GM21381 (cell line): ENCODE measurements at regions not wholly inside any gene's neighbourhood (a gene's known extent, or its start where the extent isn't known, plus 50 kb on each side); places are given as distances from the start of the nearest gene placed in this dataset.

Experiments
- ATAC-seq: cut with Tn5 transposase; IDR thresholded peaks from one replicate; pipeline ENCODE4 v1.9.1; 2021; ENCODE audit warnings: mild to moderate bottlenecking, moderate library complexity; ENCODE audit not compliant: unreplicated experiment

DNA sequence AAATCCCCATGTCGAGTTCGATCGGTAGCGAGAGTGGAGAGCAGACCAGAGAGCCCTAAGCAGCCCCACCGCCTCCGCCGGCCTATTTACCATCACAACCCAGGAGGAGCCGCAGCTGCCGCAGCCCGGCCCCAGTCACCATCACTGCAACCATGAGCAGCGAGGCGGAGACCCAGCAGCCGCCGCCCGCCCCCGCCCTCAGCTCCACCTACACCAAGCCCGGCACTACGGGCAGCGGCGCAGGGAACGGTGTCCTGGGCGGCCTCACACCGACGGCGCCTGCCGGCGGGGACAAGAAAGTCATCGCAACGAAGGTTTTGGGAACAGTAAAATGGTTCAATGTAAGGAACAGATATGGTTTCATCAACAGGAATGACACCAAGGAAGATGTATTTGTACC lies 89.5 kb upstream of the TPM1 start:
- ATAC-seq, result no peak

DNA sequence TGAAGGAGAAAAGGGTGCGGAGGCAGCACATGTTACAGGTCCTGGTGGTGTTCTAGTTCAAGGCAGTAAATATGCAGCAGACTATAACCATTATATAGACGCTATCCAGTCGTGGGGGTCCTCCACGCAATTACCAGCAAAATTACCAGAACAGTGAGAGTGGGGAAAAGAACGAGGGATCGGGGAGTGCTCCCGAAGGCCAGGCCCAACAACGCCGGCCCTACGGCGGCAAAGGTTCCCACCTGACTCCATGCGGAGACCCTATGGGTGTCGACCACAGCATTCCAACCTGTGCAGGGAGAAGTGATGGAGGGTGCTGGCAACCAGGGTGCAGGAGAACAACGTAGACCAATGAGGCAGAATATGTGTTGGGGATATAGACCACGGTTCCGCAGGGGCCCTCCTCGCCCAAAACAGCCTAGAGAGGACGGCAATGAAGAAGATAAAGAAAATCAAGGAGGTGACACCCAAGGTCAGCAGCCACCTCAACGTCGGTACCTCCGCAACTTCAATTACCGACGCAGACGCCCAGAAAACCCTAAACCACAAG lies 89.0 kb upstream of the TPM1 start:
- ATAC-seq, result no peak

DNA sequence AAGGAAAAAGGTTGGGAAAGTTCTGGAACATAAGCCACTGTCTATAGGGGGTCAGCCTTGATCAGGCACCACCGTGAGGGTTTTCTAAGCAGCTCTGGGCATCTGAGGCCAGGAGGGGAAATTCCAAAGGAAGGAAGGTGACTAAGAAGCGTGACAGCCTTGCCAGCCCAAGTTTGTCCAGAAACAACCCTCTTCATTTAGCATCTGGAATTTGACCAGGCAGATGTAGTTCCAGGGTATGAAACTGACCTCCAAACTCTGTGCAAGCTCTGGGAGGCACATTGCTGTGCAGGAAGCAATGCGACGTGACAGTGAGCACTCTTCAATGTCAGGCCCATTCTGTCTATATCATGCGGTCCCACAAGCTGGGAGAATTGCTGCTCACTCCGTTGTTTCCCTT lies 85.4 kb upstream of the TPM1 start:
- no peak for ATAC-seq

- ATAC-seq, result no peak
Measured at GRCh38 chr15:62958528-62959363, 83.8 kb upstream of the TPM1 start.

DNA sequence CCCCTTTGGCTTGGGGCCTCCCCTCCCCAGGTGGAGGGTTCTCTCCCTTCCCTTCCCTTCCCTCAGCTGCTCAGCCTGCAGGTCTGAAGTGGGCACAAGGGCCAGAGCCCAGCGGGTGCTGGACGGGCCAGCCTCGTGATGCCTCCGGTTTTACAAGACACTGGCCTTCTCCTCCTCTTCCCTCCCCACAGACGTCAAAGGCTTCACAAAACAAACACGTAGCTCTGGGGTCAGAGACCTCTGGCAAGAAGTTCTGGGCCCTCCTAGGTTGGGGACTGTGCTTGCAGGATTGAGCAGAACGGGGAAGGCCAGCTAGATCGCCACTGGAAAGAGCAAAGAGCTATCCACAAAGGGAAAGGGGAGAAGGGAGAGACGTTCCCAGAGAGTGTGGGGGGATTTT lies 81.4 kb upstream of the TPM1 start:
- ATAC-seq, result no peak

- ATAC-seq, result no peak
Measured at GRCh38 chr15:62962101-62962995, 80.2 kb upstream of the TPM1 start.

GRCh38 chr15:62964251-62964650 lies 78.3 kb upstream of the TPM1 start:
- no peak for ATAC-seq

GRCh38 chr15:62966294-62967078 lies 76.1 kb upstream of the TPM1 start:
- ATAC-seq, result no peak

DNA sequence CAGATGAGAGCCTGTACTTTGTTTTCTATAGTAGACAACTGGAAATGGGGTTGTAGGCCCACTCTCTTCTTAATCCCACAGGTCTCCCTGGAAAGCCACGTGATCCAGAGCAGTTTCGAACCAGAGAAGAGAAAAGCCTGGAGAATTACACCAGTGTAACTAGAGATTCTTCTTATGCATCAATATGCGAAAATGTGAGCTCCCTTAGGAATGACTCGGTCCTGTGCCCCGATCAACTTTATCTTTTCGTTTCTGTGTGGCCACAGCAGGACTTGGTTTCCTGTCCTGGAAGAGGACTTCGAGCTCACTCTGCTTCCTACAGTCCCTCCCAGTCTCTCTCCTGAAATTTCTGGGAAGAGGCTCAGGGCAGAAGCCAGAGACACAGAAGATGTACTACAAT lies 73.8 kb upstream of the TPM1 start:
- no peak for ATAC-seq

DNA sequence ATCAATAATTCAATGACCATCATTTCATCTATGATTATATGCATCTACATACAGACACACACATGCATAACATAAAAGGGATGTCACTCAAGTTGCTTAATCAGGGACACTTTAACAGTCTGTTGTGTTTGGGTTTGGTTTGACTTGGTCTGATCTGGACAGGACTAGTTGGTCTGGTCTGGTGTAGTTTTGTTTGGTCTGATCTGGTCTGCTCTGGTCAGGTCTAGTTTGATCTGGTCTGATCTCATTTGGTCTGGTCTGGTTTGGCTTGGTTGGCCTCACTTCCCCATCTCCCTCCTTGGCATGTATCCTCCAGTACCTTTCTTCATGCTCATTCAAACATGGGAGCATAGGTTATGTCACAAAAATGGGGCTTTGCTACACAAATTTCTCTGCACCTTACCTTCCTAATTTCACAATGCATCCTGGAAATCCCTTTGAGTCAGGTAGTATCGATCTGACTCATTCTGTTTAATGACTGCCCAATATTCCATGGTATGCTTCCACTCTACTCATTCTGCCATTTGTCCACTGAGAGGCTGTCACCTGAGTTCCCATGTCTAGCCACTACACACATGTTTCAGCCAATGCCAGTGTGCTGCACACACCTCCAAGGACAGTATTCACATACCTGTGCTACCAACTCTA lies 73.0 kb upstream of the TPM1 start:
- no peak for ATAC-seq

- ATAC-seq, result no peak
Measured at GRCh38 chr15:62972814-62973213, 69.7 kb upstream of the TPM1 start.

GRCh38 chr15:62975515-62975914 lies 67.0 kb upstream of the TPM1 start:
- no peak for ATAC-seq

DNA sequence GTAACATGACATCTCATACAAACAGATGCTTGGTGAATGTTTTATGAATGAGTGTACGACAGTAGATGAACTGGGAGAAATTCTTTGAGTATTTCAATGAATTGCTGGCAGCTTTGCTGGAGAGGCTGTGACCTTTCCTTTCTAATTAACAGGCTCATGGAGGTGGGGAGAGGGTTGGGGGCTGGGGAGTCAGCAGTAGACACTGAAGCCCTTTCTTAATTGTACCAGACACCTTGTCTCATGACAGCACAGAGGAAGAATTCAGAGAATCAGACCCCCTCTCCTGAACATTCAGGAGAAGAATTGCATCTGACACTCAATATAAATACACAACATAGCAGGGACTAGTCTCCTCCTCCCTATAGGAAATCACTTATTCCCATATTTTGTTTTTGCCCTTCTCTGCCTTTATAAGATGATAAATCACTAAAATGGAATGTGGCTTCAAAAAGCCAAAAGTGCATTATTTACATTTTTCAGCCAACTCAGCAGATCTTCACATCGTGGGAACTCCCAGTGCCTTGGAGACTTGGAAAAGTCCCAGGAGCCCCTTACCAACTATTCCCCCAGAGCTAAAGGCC lies 66.2 kb upstream of the TPM1 start:
- no peak for ATAC-seq

DNA sequence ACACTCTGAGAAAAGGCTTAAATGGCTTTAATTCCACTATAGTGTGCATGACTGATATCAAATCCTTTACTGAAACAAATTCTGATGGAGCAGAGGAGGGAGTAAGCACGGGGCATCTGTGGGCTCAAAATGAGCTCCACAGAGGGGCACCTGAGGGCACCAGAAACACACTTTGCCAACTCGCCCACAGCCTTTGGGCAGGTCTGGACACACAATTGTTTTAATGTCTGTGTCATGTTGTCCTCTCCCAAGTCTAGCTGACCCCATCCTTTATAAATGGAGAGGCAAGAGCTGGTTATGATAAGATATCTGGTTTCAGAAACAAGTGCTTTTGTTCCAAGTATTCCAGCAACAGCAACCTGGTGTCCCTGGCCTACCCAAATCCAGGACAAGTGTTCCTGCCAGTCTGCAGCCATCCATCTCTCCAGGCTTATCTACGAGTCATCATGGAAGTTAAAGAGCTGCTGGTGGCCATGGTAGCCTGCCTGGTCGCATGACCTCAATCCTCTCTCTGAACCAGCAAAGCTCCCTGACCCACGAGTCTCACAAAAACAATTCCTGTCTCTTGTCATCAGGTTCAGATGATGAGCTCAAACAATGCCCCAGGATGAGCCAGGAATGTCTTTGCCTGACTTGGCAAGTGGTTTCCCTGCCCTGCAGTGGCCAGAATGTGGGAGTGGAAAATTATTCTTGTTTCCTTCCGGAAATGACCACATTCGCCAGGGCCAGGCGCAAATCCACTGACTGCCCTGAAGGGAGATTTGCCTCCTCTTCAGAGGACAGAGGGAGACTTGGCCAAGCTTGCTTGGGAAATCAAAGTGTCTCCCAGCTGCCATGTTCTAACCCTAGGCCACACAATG lies 64.4 kb upstream of the TPM1 start:
- ATAC-seq, result no peak

DNA sequence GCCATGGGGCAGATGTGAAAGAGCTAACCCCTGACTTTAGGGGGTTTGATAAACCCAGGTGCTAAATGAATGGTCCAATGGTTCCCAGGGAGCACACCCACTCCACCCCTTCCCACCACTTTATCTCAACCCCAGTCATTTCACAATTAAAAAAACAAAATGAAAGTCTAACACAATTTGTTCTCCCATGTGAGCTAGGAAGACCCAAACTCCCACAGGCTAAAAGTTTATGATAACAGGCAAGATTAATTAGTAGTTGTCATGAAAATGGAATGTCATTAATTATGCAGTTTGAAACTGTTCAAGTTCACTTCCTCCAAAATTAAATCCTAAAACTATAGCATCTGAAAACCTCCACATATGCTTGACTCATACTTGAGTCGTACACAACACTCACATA lies 63.3 kb upstream of the TPM1 start:
- no peak for ATAC-seq

DNA sequence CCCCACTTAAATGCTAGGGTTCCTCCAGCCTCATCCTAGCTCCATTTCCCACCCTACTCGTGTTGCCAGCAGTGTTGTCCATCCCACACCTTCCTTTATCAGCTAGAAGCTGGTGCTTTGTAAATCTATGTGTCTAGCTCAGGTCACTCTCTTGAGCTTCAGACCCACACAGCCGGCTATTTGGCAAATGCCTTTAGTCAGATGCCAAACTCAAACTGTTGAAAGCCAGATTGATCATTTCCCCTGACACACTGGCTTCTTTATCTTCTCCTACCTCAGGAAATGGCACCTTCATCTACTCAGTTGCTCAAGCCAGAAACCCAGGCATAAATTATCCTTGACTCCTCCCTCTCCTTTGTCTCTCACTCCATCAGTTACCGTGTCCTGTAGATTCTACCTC lies 61.5 kb upstream of the TPM1 start:
- no peak for ATAC-seq

DNA sequence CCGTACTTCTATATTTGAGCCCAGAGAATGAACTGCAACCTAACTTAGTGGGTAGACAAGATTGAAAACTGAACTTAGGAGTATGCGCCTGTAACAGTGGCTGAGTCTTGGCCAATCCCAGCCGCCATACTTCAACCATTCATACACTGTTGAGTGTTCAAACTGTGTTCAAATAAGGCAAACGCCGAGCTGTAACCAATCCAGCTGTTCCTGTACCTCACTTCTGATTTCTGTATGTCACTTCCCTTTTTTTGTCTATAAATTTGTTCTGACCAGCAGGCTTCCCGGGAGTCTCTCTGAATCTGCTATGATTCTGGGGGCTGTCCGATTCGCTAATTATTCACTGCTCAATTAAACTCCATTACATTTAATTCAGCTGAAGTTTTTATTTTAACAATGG lies 58.6 kb upstream of the TPM1 start:
- no peak for ATAC-seq

- no peak for ATAC-seq
Measured at GRCh38 chr15:62985768-62986167, 56.8 kb upstream of the TPM1 start.

DNA sequence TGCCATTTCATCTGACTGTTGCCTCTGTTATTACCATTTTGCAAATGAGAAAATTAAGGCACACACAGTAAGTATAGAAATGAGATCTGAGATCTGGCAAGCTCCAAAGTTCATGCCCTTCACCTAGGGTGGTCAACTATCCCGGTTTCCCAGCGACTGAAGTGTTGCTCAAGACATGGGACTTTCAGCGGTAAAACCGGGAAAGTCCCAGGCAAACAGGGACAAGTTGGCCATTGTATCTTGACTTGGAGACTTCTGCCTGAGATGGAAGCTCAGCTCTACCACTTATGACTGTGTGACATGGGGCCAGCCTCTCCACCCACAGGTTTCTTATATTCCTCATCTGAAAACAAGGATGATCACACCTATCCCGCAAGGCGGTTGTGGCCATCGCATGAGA lies 55.6 kb upstream of the TPM1 start:
- ATAC-seq, result no peak
